GM12872 (cell line): ENCODE measurements at regions not wholly inside any gene's neighbourhood (a gene's known extent, or its start where the extent isn't known, plus 50 kb on each side); places are given as distances from the start of the nearest gene placed in this dataset.

Experiments used
- CTCF ChIP-seq: IDR thresholded peaks from 3 replicates; pipeline ENCODE4 v1.5.1; 2011; ENCODE audit warnings: low read depth, mild to moderate bottlenecking, low read length, moderate library complexity; ENCODE audit not compliant: insufficient read depth

- TF ChIP-seq CTCF = no peak
These were observed 188.4 kb upstream of the FAM9B start for GRCh38 chrX:9222299-9222698.

- TF ChIP-seq CTCF = no peak
These were observed 193.3 kb upstream of the FAM9B start for GRCh38 chrX:9227276-9227675.

GRCh38 chrX:9231491-9231890 lies 197.6 kb upstream of the FAM9B start:
- TF ChIP-seq CTCF = no peak

- no peak for TF ChIP-seq CTCF
These were observed 199.2 kb upstream of the FAM9B start for GRCh38 chrX:9233141-9233540.

- no peak for TF ChIP-seq CTCF
These were observed 200.4 kb upstream of the FAM9B start for GRCh38 chrX:9234315-9234714.

- no peak for TF ChIP-seq CTCF
These were observed 201.8 kb upstream of the FAM9B start for GRCh38 chrX:9235722-9236121.

- no peak for TF ChIP-seq CTCF
These were observed 207.0 kb upstream of the FAM9B start for GRCh38 chrX:9240956-9241355.

GRCh38 chrX:9241427-9241826 lies 207.5 kb upstream of the FAM9B start:
- TF ChIP-seq CTCF = no peak
